GM12892 (cell line): ENCODE measurements at regions not wholly inside any gene's neighbourhood (a gene's known extent, or its start where the extent isn't known, plus 50 kb on each side); places are given as distances from the start of the nearest gene placed in this dataset.

ENCODE experiments used
- POLR2A ChIP-seq: IDR thresholded peaks from 2 replicates; pipeline ENCODE4 v1.6.1; 2011; ENCODE audit warnings: low read depth, low read length, control low read depth
- POLR2AphosphoS5 ChIP-seq: IDR thresholded peaks from 2 replicates; pipeline ENCODE4 v1.6.1; 2011; ENCODE audit warnings: low read depth, low read length, control low read depth
- TAF1 ChIP-seq: IDR thresholded peaks from 2 replicates; pipeline ENCODE4 v1.6.1; 2011; ENCODE audit warnings: low read depth, mild to moderate bottlenecking, control low read depth, low read length, borderline replicate concordance

- TF ChIP-seq POLR2A = no peak
- no peak for TF ChIP-seq POLR2AphosphoS5
- no peak for TF ChIP-seq TAF1
These were observed 67.7 kb upstream of the RGS2 start for GRCh38 chr1:192741095-192741494.
